ENCODE measurements at regions not wholly inside any gene's neighbourhood (a gene's known extent, or its start where the extent isn't known, plus 50 kb on each side); places are given as distances from the start of the nearest gene placed in this dataset.

DNA sequence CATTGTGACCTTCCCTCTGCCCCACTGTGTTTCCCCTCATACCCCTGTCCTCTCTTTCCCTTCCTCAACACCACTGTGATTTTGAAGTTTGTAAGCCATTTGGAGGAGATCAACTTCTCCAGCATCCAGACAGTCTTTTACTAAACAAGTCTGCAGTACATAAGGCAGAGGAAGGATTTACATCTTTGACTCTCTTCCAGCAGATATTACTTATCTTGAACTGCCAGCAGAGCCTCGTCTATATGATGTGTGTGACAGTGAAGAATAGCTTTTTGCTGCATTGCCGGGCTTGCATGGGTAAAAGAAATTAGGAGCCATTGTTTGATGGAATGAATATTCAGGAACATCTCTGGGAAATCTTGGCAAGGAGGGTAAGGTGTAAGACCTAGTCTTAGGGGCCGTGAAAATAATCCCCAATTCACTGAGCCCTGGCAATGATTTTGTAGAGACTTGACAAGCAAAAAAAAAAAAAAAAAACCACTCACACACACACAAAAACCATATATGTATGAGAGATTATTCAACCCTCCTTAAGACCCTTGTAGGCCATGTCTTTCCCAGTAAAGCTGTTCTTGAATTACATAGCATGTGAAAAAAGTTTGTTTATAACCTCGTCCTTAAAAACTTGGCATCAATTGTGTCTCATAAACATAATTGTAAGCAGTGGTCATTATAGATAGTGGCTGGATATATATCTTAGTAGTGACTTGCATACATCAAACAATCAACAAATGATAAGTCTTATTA lies 903.9 kb downstream of the CDH11 start:
- TF ChIP-seq, protein P1, sequence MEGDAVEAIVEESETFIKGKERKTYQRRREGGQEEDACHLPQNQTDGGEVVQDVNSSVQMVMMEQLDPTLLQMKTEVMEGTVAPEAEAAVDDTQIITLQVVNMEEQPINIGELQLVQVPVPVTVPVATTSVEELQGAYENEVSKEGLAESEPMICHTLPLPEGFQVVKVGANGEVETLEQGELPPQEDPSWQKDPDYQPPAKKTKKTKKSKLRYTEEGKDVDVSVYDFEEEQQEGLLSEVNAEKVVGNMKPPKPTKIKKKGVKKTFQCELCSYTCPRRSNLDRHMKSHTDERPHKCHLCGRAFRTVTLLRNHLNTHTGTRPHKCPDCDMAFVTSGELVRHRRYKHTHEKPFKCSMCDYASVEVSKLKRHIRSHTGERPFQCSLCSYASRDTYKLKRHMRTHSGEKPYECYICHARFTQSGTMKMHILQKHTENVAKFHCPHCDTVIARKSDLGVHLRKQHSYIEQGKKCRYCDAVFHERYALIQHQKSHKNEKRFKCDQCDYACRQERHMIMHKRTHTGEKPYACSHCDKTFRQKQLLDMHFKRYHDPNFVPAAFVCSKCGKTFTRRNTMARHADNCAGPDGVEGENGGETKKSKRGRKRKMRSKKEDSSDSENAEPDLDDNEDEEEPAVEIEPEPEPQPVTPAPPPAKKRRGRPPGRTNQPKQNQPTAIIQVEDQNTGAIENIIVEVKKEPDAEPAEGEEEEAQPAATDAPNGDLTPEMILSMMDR (IDR thresholded peaks at IDR 0.05): no peak

DNA sequence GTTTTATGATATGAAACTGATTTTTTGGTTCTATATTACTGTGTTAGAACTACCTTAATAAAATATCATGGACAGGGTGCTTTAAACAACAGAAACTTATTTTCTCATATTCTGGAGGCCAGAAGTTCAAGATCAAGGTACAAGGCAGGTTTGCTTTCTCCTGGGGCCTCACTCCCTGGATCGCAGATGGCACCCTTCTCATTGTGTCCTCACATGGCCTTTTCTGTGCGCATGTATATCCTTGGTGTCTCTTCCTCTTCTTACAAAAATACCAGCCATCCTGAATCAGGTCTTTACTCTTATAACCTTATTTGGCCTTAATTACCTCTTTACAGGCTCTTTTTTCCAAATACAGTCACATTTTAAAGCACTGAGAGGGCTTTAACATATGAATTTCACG lies 906.1 kb downstream of the CDH11 start:
- TF ChIP-seq, protein P1 (IDR thresholded peaks at IDR 0.05): no peak

GRCh38 chr16:64211331-64211730 lies 910.5 kb downstream of the CDH11 start:
- TF ChIP-seq, protein P1 (IDR thresholded peaks at IDR 0.05): no peak

GRCh38 chr16:64206862-64207261 lies 915.0 kb downstream of the CDH11 start:
- TF ChIP-seq, protein P1 (IDR thresholded peaks at IDR 0.05): no peak

DNA sequence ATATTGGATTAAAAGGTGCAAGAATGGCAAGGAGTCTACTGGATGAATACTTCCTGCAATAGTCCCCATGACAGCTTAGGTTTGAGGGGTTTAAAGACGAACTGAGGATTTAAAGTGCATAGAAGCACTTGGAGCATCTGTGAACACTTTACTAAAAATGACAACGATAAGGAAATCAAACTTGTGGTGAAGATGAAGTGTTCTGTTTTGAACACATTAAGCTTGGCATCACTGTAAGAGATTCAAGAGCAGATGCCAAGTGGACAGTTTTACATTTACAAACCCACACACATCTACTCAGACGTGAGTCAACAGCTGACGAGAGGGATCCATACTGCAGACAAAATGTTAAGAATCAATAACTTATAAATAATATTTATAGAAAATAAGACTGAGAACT lies 918.7 kb downstream of the CDH11 start:
- TF ChIP-seq, protein P1 (IDR thresholded peaks at IDR 0.05): no peak

DNA sequence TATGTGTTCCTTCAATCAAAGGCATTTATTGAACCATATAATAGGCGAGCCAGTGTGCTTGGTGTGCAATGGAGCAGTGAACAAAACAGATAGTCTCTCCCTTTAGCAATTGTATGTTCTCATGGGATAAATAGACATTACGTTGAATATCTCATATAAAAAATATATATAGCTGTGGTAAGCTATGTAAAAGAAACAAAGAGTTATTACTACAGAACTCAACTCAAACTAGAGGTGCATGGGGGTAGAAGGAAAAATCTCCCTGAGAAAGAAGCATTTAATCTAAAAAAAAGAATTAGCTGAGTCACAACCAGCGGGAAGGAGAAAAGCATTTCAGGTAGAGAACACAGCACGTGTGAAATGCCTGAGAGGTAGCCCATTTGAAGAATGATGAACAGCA lies 919.3 kb downstream of the CDH11 start:
- TF ChIP-seq, protein P1 (IDR thresholded peaks at IDR 0.05): no peak

- TF ChIP-seq, protein P1 (IDR thresholded peaks at IDR 0.05): no peak
Observed at GRCh38 chr16:64196444-64196843, 925.4 kb downstream of the CDH11 start.

DNA sequence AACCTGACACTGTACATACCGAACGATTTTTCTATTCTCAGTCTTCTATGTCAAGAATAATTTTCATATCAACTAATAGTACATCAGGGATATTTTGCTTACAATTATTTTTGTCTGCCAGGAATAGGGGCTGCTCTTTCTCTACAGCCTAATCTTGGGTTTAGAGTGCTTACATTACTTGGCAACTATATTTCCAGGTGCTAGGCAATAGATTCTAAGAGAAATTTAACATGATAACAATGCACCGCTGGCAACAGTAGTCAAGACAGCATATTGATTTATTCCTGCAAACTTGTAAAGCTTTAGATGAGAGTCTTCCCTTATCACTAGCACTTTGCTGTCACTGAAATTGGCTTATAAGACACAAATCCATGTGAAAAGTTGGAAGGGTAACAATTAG lies 935.9 kb downstream of the CDH11 start:
- TF ChIP-seq, protein P1 (IDR thresholded peaks at IDR 0.05): no peak
